Prostate gland (tissue), 2 donors: ENCODE measurements at regions not wholly inside any gene's neighbourhood (a gene's known extent, or its start where the extent isn't known, plus 50 kb on each side); places are given as distances from the start of the nearest gene placed in this dataset.

Source experiments
- POLR2AphosphoS5 ChIP-seq: sonication (generic); formaldehyde crosslinking; IDR thresholded peaks from one replicate; pipeline ENCODE4 v1.6.1; 2017; ENCODE audit warnings: antibody characterized with exemption
- TF ChIP-seq, protein P1 (sequence below), 4 experiments: fragments of 200-600 bp in 2 of 4; fragments of 450-650 bp in 2 of 4; sonication (generic) in 2 of 4; IDR thresholded peaks; 1 replicate in 3 of 4; 2 replicates in 1 of 4; pipeline ENCODE4 v1.5.1; 2016 to 2019; ENCODE audit warnings: antibody characterized with exemption in 4 of 4, mild to moderate bottlenecking in 2 of 4, moderate library complexity in 2 of 4

DNA sequence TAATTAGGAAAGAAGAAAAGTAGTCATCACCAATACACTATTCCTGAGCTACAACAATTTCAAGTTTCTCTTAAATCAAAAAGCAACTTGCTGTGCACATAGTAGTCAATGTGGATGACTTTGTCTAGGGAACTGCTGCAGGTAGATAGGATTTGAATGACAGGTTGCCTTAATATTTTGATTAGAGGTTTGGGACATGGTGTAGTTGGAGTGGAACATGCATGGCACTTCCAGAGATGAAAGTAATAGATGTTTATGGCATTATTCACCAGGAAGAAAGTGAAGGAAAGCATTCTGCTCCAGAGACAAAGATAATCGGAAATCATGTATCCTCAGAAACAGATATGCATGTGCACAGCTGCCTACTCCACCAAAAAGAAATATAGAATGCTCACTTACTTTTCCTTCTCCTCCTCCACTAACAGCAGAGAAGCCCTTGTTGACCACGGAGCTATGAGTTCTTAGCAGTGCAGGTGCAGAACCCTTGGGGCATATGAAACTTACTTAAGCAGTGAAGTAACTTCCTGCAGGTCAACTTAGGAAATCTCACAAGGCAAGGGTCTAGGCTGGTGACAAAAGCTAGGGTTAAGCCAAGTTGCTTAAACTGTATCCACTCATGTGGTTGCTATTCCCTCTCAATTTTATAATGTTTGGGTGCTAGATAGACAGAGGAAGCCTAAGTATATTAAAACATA is 390.8 kb downstream of the HNRNPD start:
- TF ChIP-seq, protein P1, sequence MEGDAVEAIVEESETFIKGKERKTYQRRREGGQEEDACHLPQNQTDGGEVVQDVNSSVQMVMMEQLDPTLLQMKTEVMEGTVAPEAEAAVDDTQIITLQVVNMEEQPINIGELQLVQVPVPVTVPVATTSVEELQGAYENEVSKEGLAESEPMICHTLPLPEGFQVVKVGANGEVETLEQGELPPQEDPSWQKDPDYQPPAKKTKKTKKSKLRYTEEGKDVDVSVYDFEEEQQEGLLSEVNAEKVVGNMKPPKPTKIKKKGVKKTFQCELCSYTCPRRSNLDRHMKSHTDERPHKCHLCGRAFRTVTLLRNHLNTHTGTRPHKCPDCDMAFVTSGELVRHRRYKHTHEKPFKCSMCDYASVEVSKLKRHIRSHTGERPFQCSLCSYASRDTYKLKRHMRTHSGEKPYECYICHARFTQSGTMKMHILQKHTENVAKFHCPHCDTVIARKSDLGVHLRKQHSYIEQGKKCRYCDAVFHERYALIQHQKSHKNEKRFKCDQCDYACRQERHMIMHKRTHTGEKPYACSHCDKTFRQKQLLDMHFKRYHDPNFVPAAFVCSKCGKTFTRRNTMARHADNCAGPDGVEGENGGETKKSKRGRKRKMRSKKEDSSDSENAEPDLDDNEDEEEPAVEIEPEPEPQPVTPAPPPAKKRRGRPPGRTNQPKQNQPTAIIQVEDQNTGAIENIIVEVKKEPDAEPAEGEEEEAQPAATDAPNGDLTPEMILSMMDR (IDR thresholded peaks at IDR 0.05) = no peak
- no peak for TF ChIP-seq POLR2AphosphoS5
